ENCODE measurements at regions not wholly inside any gene's neighbourhood (a gene's known extent, or its start where the extent isn't known, plus 50 kb on each side); places are given as distances from the start of the nearest gene placed in this dataset.

GRCh38 chr2:189268763-189269162 is 89.2 kb upstream of the COL5A2 start:
- DNase-seq (ENCODE audit: low spot score): no peak

GRCh38 chr2:189273734-189274133 is 94.2 kb upstream of the COL5A2 start:
- no peak for DNase-seq (ENCODE audit: low spot score)

DNA sequence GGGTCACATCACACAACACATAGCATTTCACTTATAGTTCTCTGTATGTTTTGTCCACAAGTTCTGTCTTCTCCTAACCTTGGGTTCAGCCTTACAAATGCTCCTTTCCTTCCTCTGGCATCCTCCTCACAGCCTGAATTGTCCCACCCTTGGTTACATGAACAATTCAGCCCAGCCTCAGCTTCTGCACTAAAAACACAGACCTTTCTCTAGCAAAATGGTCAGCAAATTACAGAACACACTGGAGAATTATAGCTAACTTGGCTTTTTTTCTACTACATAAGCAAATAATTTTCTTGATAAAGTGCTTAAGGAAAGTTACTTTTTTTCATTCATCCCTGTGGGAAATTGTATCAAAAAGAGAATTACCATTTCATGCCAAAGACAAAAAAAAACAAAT is 94.8 kb upstream of the COL5A2 start:
- no peak for DNase-seq (ENCODE audit: low spot score)

DNA sequence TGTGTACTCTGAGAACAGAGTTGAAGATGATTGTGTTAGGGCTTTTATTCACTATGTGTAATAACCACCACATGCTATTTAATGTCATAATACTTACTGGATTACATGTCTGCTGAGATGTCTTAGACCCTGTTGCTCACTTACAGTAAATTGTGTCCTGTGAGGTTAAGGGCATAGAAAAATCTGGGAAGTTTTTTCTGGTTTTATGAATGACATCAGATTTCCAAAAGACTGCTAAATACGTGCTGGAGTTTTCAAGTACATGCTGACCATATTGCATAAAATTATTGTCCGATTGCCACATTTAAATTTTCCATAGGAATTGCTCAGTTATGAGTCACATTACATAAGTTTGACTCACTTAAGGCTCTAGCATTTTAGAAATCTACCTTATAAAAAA is 96.7 kb upstream of the COL5A2 start:
- DNase-seq (ENCODE audit: low spot score): no peak

- no peak for DNase-seq (ENCODE audit: low spot score)
Measured at GRCh38 chr2:189281201-189281600, 101.6 kb upstream of the COL5A2 start.

DNA sequence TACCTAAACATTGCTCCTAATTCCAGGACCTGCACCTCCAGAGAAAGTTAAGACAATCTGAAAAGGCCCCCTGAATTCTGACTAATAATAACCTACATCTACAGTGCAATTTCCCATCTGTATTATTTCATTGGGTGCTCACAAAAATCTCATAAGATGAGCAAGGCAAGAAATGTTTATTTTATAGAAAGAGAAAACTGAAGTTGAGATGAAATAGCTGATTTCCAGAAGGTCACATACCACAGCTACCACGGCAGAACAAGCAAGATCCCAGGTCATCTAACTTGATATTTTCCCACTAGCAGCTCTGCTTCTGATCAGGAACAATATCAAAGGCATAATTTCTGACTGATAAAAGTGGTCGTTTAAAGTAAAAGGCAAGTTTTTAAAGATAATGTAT is 105.8 kb upstream of the COL5A2 start:
- DNase-seq (ENCODE audit: low spot score): no peak

GRCh38 chr2:189285962-189286645 is 106.5 kb upstream of the COL5A2 start:
- DNase-seq (ENCODE audit: low spot score): no peak

GRCh38 chr2:189287363-189287762 is 107.8 kb upstream of the COL5A2 start:
- DNase-seq (ENCODE audit: low spot score): no peak

DNA sequence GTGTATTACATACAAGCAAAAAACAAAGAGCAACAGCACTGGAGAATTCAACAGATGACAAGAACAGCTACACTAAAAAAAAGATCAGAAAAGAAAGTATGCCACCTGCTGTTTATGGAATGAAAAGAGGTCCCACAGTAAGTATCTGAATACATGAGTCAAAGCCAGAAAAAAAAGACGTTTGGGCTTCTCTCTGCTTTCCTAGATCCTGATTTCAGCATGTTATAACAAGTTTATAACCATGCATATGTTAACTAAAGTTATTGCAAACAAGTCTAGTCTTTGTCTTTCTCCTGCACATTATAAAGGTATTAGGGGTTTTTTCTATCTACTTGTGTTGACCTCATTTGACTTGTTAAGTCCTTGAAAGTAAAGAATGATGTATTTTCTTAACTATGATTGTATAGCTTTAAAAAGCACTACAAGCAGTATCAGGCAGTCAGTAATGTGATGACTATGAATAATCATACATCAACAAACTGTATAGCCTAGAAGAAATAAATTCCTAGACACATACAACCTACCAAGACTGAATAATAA is 108.5 kb upstream of the COL5A2 start:
- DNase-seq (ENCODE audit: low spot score): peak; percentile 24

- DNase-seq (ENCODE audit: low spot score): no peak
Measured at GRCh38 chr2:189291460-189291859, 111.9 kb upstream of the COL5A2 start.

- no peak for DNase-seq (ENCODE audit: low spot score)
Measured at GRCh38 chr2:189293164-189293563, 113.6 kb upstream of the COL5A2 start.

- DNase-seq (ENCODE audit: low spot score): no peak
Measured at GRCh38 chr2:189297446-189297845, 117.9 kb upstream of the COL5A2 start.

GRCh38 chr2:189298038-189298437 is 118.5 kb upstream of the COL5A2 start:
- no peak for DNase-seq (ENCODE audit: low spot score)

GRCh38 chr2:189298481-189298880 is 118.9 kb upstream of the COL5A2 start:
- no peak for DNase-seq (ENCODE audit: low spot score)

DNA sequence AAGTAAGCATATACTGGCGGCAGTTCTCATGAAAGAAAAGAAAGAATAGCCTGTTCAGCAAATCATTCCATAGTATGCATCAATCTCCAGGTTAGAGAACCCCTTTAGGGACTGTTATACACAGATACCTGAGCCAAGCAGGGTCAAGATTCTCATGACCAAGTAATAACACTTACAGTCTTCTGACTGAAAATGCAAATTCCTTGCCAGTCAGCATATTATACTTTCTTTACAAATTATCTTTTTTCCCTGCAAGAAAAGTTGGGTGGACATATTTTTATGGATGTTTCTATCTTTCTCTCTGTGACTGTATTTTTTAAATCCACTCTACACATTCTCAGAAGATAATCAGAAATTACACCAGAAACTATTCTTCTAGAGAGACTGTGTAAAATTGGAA is 120.4 kb upstream of the COL5A2 start:
- DNase-seq (ENCODE audit: low spot score): no peak

DNA sequence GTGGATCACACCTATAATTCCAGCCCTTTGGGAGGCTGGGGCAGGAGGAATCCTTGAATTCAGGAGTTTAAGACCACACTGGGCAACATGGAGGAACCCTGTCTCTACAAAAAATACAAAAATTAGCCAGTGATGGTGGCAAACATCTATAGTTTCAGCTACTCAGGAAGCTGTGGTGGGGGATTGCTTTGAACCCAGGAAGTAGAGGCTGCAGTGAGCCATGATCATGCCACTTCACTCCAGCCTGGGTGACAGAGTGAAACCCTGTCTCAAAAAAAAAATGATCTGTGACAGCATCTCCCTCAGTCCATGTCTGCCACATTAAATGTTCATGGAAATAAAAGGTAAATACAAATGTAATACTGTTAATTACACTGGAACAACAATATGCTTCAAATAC is 121.4 kb upstream of the COL5A2 start:
- peak; percentile 53 for DNase-seq (ENCODE audit: low spot score)

DNA sequence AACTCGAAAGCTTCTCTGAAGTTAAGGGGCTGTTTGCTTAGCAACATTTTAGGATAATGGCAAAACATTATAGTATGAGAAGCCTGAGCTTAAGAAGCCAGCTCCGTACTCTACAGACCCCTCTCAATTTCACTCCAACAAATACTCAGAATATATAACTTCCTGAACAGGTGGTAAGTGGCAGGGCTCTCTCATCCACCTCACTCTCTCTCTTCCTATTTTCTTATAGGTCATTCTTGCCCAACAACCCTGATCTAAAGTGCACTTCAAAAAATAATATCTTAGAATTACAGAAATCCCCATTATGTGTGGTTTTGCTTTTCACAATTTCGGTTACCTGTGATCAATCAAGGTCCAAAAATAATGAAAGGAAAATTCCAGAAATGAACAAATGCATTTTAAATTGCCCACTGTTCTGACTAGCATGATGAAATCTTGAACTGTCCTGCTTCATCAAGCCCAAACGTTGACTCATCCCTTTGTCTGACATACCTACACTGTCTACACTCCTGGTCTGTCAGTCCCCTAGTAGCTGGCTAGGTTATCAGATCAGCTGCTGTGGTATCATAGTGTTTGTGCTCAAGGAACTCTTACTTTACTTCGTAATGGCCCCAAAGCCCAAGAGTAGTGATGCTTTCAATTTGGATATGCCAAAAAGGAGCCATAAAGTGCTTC is 122.8 kb upstream of the COL5A2 start:
- DNase-seq (ENCODE audit: low spot score): peak; percentile 24

GRCh38 chr2:189304360-189304759 is 124.8 kb upstream of the COL5A2 start:
- DNase-seq (ENCODE audit: low spot score): peak; percentile 59

- no peak for DNase-seq (ENCODE audit: low spot score)
Measured at GRCh38 chr2:189305291-189305943, 125.9 kb upstream of the COL5A2 start.

GRCh38 chr2:189306525-189306924 is 127.0 kb upstream of the COL5A2 start:
- DNase-seq (ENCODE audit: low spot score): no peak

GRCh38 chr2:189308056-189308790 is 128.7 kb upstream of the COL5A2 start:
- no peak for DNase-seq (ENCODE audit: low spot score)

GRCh38 chr2:189309331-189309730 is 129.8 kb upstream of the COL5A2 start:
- no peak for DNase-seq (ENCODE audit: low spot score)

Measured in CD4-positive, alpha-beta T cell treated with Interleukin-2 at 100 ng/mL for 4 hours (primary cell).